Keratinocyte (primary cell): ENCODE measurements at regions not wholly inside any gene's neighbourhood (a gene's known extent, or its start where the extent isn't known, plus 50 kb on each side); places are given as distances from the start of the nearest gene placed in this dataset.

Experiments
- EZH2 ChIP-seq: IDR thresholded peaks from one replicate; pipeline ENCODE4 v1.6.1; 2012; ENCODE audit warnings: inconsistent platforms, mild to moderate bottlenecking, low read length, moderate library complexity
- TF ChIP-seq, protein P1 (sequence below), 3 experiments: IDR thresholded peaks in 1 of 3; conservative IDR thresholded peaks in 1 of 3; optimal IDR thresholded peaks in 1 of 3; 2 replicates in 2 of 3; 3 replicates in 1 of 3; pipeline versions ENCODE3 to v1.5.1; 2011; ENCODE audit warnings: low read length in 3 of 3, mild to moderate bottlenecking in 3 of 3, moderate library complexity in 2 of 3, control low read depth in 1 of 3, inconsistent platforms in 1 of 3; ENCODE audit not compliant: insufficient read depth in 2 of 3; ENCODE audit errors: extremely low read depth in 1 of 3

GRCh38 chr13:107284173-107284572 is 716.2 kb upstream of the ARGLU1 start:
- TF ChIP-seq, protein P1, sequence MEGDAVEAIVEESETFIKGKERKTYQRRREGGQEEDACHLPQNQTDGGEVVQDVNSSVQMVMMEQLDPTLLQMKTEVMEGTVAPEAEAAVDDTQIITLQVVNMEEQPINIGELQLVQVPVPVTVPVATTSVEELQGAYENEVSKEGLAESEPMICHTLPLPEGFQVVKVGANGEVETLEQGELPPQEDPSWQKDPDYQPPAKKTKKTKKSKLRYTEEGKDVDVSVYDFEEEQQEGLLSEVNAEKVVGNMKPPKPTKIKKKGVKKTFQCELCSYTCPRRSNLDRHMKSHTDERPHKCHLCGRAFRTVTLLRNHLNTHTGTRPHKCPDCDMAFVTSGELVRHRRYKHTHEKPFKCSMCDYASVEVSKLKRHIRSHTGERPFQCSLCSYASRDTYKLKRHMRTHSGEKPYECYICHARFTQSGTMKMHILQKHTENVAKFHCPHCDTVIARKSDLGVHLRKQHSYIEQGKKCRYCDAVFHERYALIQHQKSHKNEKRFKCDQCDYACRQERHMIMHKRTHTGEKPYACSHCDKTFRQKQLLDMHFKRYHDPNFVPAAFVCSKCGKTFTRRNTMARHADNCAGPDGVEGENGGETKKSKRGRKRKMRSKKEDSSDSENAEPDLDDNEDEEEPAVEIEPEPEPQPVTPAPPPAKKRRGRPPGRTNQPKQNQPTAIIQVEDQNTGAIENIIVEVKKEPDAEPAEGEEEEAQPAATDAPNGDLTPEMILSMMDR (optimal IDR thresholded peaks at IDR 0.05 in 1 of 3, IDR thresholded peaks at IDR 0.05 in 1 of 3, conservative IDR thresholded peaks at IDR 0.05 in 1 of 3; ENCODE audit: extremely low read depth in 1 of 3, insufficient read depth in 2 of 3, low read length in 3 of 3) = no peak
- no peak for TF ChIP-seq EZH2
